ENCODE measurements at regions not wholly inside any gene's neighbourhood (a gene's known extent, or its start where the extent isn't known, plus 50 kb on each side); places are given as distances from the start of the nearest gene placed in this dataset.
"Not testable (repeated sequence)": the region's sequence is repeated elsewhere in the genome, so short reads cannot be mapped to it uniquely, and the experiment has no call there.

GRCh38 chr10:8396675-8397074, 342.2 kb downstream of the GATA3 start:
- intact Hi-C loops (cut with micrococcal nuclease): no loop called here
- no peaks in the 10 kb centered on the region for H3K36me3 Mint-ChIP-seq (ENCODE audit: low read depth)
- H3K4me1 Mint-ChIP-seq: peaks cover 27% of the 10 kb centered on the region
- peaks cover 7% of the 10 kb centered on the region for H3K9me3 Mint-ChIP-seq
- peaks cover 7% of the 10 kb centered on the region for H3K27me3 Mint-ChIP-seq
- H3K4me3 Mint-ChIP-seq: no peak overlapping the region
- DNase-seq: no peak
- H3K27ac Mint-ChIP-seq: no peak overlapping the region

GRCh38 chr10:8398771-8399170, 344.3 kb downstream of the GATA3 start:
- Mint-ChIP-seq H3K4me1 (peaks cover 48% of the 10 kb centered on the region), H3K27ac (no peak overlapping the region)
- intact Hi-C loops (cut with micrococcal nuclease): no loop called here

GRCh38 chr10:8400151-8400550, 345.7 kb downstream of the GATA3 start:
- intact Hi-C loops (cut with micrococcal nuclease): loop anchor here (5.0 kb wide), 3 partner anchors 88 to 177 kb away; no protein-coding TSS in a partner anchor
- H3K36me3 Mint-ChIP-seq (ENCODE audit: low read depth): no peaks in the 10 kb centered on the region
- no peak overlapping the region for H3K4me3 Mint-ChIP-seq
- H3K9me3 Mint-ChIP-seq: peaks cover 5% of the 10 kb centered on the region
- DNase-seq: no peak
- peaks cover 60% of the 10 kb centered on the region for H3K4me1 Mint-ChIP-seq
- H3K27me3 Mint-ChIP-seq: peaks cover 2% of the 10 kb centered on the region
- no peak overlapping the region for H3K27ac Mint-ChIP-seq

More at GRCh38 chr10:8398771-8399170, 344.3 kb downstream of the GATA3 start:
- H3K36me3 Mint-ChIP-seq (ENCODE audit: low read depth): no peaks in the 10 kb centered on the region
- H3K27me3 Mint-ChIP-seq: peaks cover 5% of the 10 kb centered on the region
- no peak for DNase-seq
- H3K9me3 Mint-ChIP-seq: peaks cover 7% of the 10 kb centered on the region
- no peak overlapping the region for H3K4me3 Mint-ChIP-seq

- no peaks in the 10 kb centered on the region for H3K36me3 Mint-ChIP-seq (ENCODE audit: low read depth)
Observed at GRCh38 chr10:8400892-8401291, 346.4 kb downstream of the GATA3 start.

GRCh38 chr10:8401531-8401930, 347.0 kb downstream of the GATA3 start:
- Mint-ChIP-seq H3K4me1 (peaks cover 70% of the 10 kb centered on the region), H3K4me3 (peak overlapping the region; percentile 82), H3K9me3 (peaks cover 8% of the 10 kb centered on the region), H3K27ac (peak overlapping the region; percentile 87), H3K27me3 (no peaks in the 10 kb centered on the region), H3K36me3 (ENCODE audit: low read depth) (no peaks in the 10 kb centered on the region)
- no peak for DNase-seq
- intact Hi-C loops (cut with micrococcal nuclease): loop anchor here (5.0 kb wide), 3 partner anchors 89 to 176 kb away; no protein-coding TSS in a partner anchor

More at GRCh38 chr10:8400892-8401291, 346.4 kb downstream of the GATA3 start:
- peak overlapping the region; percentile 3 for H3K4me3 Mint-ChIP-seq
- DNase-seq: no peak
- peaks cover 65% of the 10 kb centered on the region for H3K4me1 Mint-ChIP-seq
- H3K27ac Mint-ChIP-seq: peak overlapping the region; percentile 60
- intact Hi-C loops (cut with micrococcal nuclease): loop anchor here (5.0 kb wide), 3 partner anchors 89 to 176 kb away; no protein-coding TSS in a partner anchor
- H3K27me3 Mint-ChIP-seq: no peaks in the 10 kb centered on the region
- H3K9me3 Mint-ChIP-seq: peaks cover 2% of the 10 kb centered on the region

- Mint-ChIP-seq H3K4me1 (peaks cover 77% of the 10 kb centered on the region), H3K4me3 (peak overlapping the region; percentile 82), H3K27ac (peak overlapping the region; percentile 87), H3K9me3 (peaks cover 8% of the 10 kb centered on the region), H3K27me3 (no peaks in the 10 kb centered on the region), H3K36me3 (ENCODE audit: low read depth) (no peaks in the 10 kb centered on the region)
- intact Hi-C loops (cut with micrococcal nuclease): loop anchor here (1.0 to 5.0 kb wide), 10 partner anchors 41 to 347 kb away; no protein-coding TSS in a partner anchor
- peak; percentile 83 for DNase-seq
Observed at GRCh38 chr10:8402576-8402975, 348.1 kb downstream of the GATA3 start.

- peaks cover 6% of the 10 kb centered on the region for H3K9me3 Mint-ChIP-seq
Observed at GRCh38 chr10:8403711-8404371, 349.4 kb downstream of the GATA3 start.

DNA sequence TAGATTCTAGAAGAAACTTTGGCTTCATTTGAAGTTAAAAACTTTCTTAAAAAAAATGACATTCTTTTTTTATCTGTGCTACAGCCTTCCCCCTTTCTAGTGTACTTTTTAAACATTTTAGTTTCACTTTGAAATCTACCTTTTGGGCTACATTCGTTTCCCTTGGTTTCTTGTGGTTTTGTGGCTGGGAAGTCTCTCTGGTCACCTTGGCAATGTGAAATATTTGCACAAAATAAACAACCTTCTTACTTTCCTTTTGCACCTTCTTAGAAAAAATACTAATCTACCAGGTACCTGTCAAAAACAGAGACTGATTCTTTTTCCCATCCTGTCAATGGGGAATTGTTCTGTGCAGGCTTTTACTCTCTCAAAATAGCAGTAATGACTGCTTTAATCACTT, 350.2 kb downstream of the GATA3 start:
- peak overlapping the region; percentile 82 for H3K4me3 Mint-ChIP-seq
- DNase-seq: peak; percentile 92
- intact Hi-C loops (cut with micrococcal nuclease): loop anchor here (1.0 to 5.0 kb wide), 4 partner anchors 12 to 173 kb away; no protein-coding TSS in a partner anchor
- peak overlapping the region; percentile 87 for H3K27ac Mint-ChIP-seq
- no peaks in the 10 kb centered on the region for H3K36me3 Mint-ChIP-seq (ENCODE audit: low read depth)
- peaks cover 71% of the 10 kb centered on the region for H3K4me1 Mint-ChIP-seq
- peaks cover 6% of the 10 kb centered on the region for H3K9me3 Mint-ChIP-seq
- no peaks in the 10 kb centered on the region for H3K27me3 Mint-ChIP-seq

More at GRCh38 chr10:8403711-8404371, 349.4 kb downstream of the GATA3 start:
- intact Hi-C loops (cut with micrococcal nuclease): loop anchor here (1.0 to 5.0 kb wide), 4 partner anchors 12 to 173 kb away; no protein-coding TSS in a partner anchor
- H3K36me3 Mint-ChIP-seq (ENCODE audit: low read depth): no peaks in the 10 kb centered on the region
- peak overlapping the region; percentile 82 for H3K4me3 Mint-ChIP-seq
- H3K27me3 Mint-ChIP-seq: no peaks in the 10 kb centered on the region
- H3K4me1 Mint-ChIP-seq: peaks cover 73% of the 10 kb centered on the region
- H3K27ac Mint-ChIP-seq: peak overlapping the region; percentile 87
- DNase-seq: peak; percentile 68

GRCh38 chr10:8405596-8405995, 351.1 kb downstream of the GATA3 start:
- H3K27ac Mint-ChIP-seq: peak overlapping the region; percentile 87
- H3K36me3 Mint-ChIP-seq (ENCODE audit: low read depth): no peaks in the 10 kb centered on the region
- peaks cover 69% of the 10 kb centered on the region for H3K4me1 Mint-ChIP-seq
- intact Hi-C loops (cut with micrococcal nuclease): no loop called here
- no peak overlapping the region for H3K4me3 Mint-ChIP-seq
- H3K9me3 Mint-ChIP-seq: peaks cover 6% of the 10 kb centered on the region
- H3K27me3 Mint-ChIP-seq: peaks cover 5% of the 10 kb centered on the region
- no peak for DNase-seq

DNA sequence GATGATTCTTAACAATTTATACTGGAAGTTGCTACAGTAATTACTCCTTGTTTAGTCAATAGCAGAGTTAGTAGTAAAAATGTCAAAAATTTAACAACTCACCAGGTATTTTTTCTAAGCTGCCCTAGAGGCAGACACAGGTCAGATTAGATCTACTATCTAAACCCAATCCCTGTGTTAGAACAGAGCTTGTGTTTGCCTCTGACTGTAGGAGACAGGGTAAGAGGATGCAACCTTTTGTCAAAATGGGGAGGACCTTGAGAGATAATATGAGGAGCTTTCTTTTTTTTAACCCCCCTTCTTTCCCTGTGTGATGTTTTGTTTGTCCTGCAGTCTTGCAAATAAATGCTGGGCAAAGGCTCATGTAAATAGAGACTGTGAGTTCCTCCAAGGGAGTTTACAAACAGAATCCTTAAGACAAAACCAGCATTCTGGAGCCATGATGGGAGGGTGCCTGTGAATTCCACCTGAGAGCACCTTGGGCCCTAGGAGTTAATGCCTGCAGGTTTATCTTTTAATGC, 353.1 kb downstream of the GATA3 start:
- Mint-ChIP-seq H3K27ac (no peak overlapping the region), H3K27me3 (peaks cover 20% of the 10 kb centered on the region)
- intact Hi-C loops (cut with micrococcal nuclease): no loop called here

DNA sequence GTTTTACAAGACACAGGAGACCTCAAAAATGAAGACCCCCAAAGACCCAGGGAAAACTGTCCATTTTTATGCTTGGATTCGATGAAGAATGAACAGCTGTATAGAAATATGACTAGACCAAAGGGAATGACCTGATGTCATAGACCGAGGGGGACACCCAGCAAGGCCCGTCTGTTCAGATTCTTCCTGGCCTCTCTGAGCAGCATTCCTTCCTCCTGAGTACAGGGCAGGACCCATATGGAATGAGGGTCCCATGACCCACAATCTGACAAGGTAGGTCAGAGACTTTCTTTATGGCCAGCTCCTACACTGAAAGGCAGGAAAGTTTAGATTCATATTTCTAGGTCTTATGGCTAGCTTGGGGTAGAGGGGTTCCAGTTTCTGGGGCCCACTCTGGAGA, 356.0 kb downstream of the GATA3 start:
- H3K4me1 Mint-ChIP-seq: peaks cover 26% of the 10 kb centered on the region
- intact Hi-C loops (cut with micrococcal nuclease): no loop called here
- no peak for DNase-seq
- H3K27ac Mint-ChIP-seq: no peak overlapping the region
- H3K36me3 Mint-ChIP-seq (ENCODE audit: low read depth): no peaks in the 10 kb centered on the region
- no peak overlapping the region for H3K4me3 Mint-ChIP-seq
- peaks cover 6% of the 10 kb centered on the region for H3K9me3 Mint-ChIP-seq
- H3K27me3 Mint-ChIP-seq: peaks cover 21% of the 10 kb centered on the region

More for the DNA sequence above, 353.1 kb downstream of the GATA3 start:
- Mint-ChIP-seq H3K9me3 (peaks cover 6% of the 10 kb centered on the region), H3K36me3 (ENCODE audit: low read depth) (no peaks in the 10 kb centered on the region), H3K4me1 (peaks cover 53% of the 10 kb centered on the region), H3K4me3 (no peak overlapping the region)
- DNase-seq: no peak

- DNase-seq: no peak
- intact Hi-C loops (cut with micrococcal nuclease): no loop called here
- H3K36me3 Mint-ChIP-seq (ENCODE audit: low read depth): no peaks in the 10 kb centered on the region
- no peaks in the 10 kb centered on the region for H3K9me3 Mint-ChIP-seq
- no peak overlapping the region for H3K4me3 Mint-ChIP-seq
- H3K4me1 Mint-ChIP-seq: peaks cover 30% of the 10 kb centered on the region
- no peak overlapping the region for H3K27ac Mint-ChIP-seq
- H3K27me3 Mint-ChIP-seq: peaks cover 21% of the 10 kb centered on the region
Observed at GRCh38 chr10:8412541-8412940, 358.1 kb downstream of the GATA3 start.

DNA sequence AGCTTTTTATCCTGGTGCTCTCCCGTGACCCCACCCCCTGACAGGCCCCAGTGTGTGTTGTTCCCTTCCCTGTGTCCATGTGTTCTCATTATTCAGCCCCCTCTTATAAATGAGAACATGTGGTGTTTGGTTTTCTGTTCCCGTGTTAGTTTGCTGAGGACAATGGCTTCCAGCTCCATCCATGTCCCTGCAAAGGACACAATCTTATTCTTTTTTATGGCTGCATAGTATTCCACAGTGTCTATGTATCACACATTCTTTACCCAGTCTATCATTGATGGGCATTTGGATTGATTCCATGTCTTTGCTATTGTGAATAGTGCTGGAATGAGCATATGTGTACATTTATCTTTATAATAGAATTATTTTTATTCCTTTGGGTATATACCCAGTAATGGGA, 360.5 kb downstream of the GATA3 start:
- Mint-ChIP-seq H3K27me3 (peaks cover 19% of the 10 kb centered on the region), H3K27ac (peak overlapping the region; percentile 38), H3K4me1 (peaks cover 28% of the 10 kb centered on the region)
- H3K36me3 Mint-ChIP-seq (ENCODE audit: low read depth); H3K9me3 Mint-ChIP-seq; H3K4me3 Mint-ChIP-seq; DNase-seq: not testable (repeated sequence)
- intact Hi-C loops (cut with micrococcal nuclease): loop anchor here (5.0 kb wide), 1 partner anchor 53 kb away; no protein-coding TSS in a partner anchor

GRCh38 chr10:8416192-8416701, 361.8 kb downstream of the GATA3 start:
- H3K27ac Mint-ChIP-seq: peak overlapping the region; percentile 90
- peak overlapping the region; percentile 38 for H3K4me3 Mint-ChIP-seq
- H3K27me3 Mint-ChIP-seq: peaks cover 10% of the 10 kb centered on the region
- no peaks in the 10 kb centered on the region for H3K9me3 Mint-ChIP-seq
- DNase-seq: peak; percentile 83
- peaks cover 29% of the 10 kb centered on the region for H3K4me1 Mint-ChIP-seq
- intact Hi-C loops (cut with micrococcal nuclease): loop anchor here (1.0 to 5.0 kb wide), 4 partner anchors 12 to 675 kb away; no protein-coding TSS in a partner anchor
- H3K36me3 Mint-ChIP-seq (ENCODE audit: low read depth): no peaks in the 10 kb centered on the region

All from activated CD4-positive, alpha-beta T cell treated with anti-CD3 and anti-CD28 coated beads, Interleukin-2, amount 10 ng/mL, durations not matched to agents 24 days and 14 days (primary cell).